HG03432 (cell line): ENCODE measurements at regions not wholly inside any gene's neighbourhood (a gene's known extent, or its start where the extent isn't known, plus 50 kb on each side); places are given as distances from the start of the nearest gene placed in this dataset.

ENCODE experiments used
- ATAC-seq: cut with Tn5 transposase; IDR thresholded peaks from one replicate; pipeline ENCODE4 v1.9.1; 2021; ENCODE audit warnings: mild to moderate bottlenecking, moderate library complexity; ENCODE audit not compliant: unreplicated experiment

DNA sequence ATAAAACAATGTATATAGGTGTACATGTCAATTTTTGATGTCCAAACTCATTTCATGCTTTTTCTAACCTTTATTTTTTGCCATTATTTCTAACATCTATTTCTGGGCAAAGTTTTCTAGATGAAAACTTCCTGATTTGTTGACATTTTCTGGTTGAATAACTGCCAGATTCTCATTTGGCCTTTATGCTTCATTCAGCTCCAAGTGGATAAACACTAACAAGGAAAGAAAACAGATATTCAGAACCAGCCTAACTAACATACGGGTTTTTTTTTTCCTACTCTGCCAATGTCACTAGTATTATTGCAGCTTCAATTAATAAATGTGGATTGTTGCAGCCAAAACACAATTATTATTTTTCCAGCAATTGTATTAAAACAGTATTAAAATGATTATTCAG lies 50.9 kb upstream of the RAP1GDS1 start:
- ATAC-seq = no peak

DNA sequence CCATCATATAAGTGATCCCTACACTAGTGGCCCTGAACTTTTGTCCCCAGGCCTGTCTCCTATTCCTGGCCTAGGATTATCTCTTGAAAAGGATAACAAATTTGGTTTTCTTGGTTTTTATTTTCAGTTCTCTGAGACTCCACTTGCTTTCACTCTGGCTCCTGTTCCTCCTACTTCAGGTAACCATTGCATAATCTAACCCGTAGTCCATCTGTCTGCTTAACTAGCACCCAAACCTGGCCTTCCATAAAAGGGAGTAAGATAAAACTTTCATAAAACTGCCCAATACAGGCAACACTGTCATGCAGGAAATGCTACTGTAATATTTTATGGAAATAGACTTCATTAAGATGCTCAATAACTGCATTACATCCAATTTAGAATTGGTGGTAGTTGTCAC lies 52.1 kb upstream of the RAP1GDS1 start:
- no peak for ATAC-seq

DNA sequence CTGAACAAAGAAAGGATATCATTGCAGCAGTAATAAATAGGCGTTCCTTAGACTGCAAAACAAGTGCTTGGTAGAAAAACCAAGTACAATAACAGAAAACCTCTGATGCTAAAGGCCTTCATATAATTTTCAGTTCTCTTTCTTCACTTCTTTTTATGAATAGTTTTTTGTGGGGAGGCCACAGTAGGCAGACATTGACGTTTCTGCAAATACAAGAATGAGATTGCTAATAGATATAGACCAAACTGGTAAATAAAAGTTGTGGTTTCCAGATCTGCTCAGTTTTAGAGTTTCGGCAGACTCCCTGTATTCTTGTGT lies 57.0 kb upstream of the RAP1GDS1 start:
- peak; percentile 72 for ATAC-seq

DNA sequence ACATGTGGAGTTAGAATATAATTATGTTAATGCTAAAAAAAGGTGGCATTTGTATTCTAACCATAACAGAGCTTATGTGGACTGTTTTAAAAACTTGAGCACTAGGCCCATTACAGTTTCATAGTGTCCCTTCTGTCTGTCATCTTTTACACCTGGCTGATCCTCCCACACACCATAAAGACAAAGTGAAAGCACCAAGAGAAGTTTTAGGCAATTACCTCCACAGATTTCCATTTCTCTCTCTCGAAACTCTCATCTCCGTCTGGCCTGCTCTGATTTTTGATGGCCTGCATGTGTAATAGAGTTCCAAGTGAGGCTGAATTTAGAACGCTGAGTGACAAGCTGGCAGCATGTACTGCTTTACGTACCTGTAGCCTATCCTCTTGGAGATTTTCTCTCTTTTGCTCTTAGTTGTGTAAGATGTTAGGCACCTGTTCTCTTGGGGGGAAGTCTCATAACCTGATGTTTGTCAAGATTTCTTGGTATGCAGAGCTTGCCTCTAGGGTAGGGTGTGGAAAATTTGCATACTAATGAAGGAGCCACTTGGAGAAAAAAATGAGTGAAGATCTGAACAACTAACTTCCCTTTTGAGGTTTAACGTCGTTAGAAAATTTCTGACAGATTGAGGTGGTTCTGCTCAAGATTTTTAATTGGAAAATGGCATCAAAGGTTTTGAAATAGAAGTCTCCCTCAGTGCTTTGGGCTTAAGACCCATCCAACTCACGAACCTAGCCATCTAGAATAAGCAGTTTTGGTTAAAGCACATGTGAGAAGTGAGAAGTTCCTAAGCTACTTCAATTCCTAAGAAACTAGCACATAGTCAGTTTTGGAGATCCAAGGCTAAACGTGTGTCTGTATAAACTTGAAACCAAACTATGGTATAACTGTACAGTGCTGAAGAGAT lies 57.6 kb upstream of the RAP1GDS1 start:
- peak; percentile 81 for ATAC-seq

DNA sequence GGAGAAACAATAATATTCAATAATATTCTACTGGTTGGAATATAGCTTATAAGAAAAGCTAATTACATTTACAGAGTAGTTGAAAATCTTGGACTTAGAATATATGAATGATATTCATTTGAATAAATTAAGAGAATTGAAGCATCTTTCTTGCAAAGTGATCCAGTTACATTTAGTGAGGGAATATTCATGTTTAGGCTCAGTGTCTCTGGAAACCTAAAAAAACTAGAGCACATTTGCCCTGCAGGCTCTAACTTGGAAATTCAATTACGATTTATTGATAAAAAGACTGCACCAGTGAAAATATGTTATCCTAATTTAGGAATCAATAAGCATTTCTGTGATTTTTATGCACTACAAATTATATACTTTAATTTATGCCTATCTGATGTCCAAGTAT lies 58.3 kb upstream of the RAP1GDS1 start:
- ATAC-seq = no peak

DNA sequence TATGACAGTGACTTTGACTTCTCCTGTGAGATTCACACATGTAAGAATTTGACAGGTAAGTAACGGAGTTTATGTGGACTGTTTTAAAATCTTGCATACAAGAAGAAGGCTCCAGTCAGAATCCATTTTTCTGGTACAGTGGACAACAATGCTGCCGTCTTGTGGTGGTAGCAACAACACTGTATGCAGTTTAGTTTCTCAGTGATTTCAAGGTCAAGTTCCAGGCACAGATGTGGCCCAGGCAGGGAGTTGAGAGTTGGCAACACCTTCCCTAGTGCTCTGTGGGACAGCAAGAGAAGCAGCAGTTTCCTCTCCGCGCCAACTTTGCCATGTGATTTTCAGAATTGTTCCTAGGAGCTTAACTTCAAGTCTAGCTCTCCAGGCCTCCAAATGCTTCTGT lies 56.0 kb upstream of the STPG2 start:
- no peak for ATAC-seq

DNA sequence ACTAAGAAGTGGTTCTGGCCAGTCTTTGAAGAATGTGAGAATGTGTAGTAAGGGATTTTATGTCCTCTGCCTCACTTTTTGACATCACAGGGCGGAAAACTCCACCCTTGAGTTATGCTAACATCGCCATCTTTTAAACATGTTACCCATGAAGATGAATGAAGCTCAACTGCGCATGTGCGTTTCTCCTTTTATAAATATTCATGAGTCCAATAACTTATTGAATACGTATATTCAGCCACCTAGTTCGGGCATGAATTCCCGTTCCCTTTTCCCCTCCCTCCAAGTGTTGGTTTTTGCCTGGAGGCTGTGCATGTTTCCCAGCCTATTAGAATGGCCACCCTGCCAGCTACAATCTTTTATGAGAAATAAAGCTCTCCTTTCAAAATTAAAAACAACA lies 51.7 kb upstream of the STPG2 start:
- ATAC-seq = no peak

DNA sequence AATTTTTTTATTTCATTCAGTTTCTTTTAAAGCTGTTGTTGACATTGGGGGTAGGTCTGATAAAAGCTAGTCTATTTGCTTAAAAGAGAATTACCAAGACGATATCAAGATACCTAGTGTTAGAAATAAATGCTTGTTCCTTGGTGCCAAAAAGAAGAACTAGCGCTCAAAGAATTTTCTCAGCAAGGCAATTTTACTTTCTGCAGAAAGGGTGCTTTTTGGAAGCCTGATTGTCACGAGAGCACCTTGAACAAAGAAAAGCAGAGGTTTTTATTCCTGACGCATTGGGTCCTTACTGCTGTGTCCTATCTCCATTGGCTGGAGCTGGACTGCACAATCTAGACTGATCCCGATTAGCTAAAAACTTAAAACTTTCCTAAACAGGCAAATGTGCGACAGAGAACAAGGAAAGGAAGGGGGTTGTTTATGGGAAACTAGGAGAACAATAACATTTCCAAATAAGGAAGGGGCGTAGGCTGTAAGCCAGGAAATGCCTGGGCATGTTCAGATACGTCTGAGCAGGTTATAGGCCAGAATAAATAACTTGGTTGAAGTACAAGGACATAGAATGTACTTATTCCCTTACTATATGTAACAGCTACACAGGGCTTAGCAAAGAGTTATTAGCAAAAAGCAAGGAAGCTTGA lies 50.3 kb upstream of the STPG2 start:
- no peak for ATAC-seq
